ENCODE measurements at regions not wholly inside any gene's neighbourhood (a gene's known extent, or its start where the extent isn't known, plus 50 kb on each side); places are given as distances from the start of the nearest gene placed in this dataset.

DNA sequence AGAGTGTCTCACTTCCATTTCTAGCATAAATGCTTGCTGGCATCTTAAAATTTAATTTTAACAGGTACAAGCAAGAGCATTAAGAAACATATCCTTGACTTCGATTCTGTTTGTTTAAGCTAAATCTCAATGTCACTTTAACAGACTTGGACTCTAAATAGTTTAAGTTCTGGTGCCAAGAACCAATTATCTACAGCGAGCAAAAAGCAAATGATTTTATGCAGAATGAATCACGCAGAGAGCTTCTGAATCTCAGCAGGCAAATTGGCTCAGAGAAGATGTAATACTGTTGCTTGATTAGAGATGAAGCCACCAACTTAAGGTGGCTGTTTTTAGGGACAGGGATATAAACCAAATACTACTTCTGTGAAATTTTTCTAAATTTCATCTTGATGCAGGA, 117.0 kb upstream of the PLD5 start:
- H3K27ac ChIP-seq (ENCODE audit: low read depth, low read length): no peak overlapping the region
- H3K4me1 ChIP-seq (ENCODE audit: control insufficient read depth, insufficient read depth, low read length): no peaks in the 10 kb centered on the region
- H3K36me3 ChIP-seq (ENCODE audit: control insufficient read depth, insufficient read depth, low read length): no peaks in the 10 kb centered on the region
- WGBS (ENCODE audit: insufficient coverage): 55% methylated on average over 3 of the region's 3 CpGs
- no peaks in the 10 kb centered on the region for H3K9me3 ChIP-seq (ENCODE audit: control insufficient read depth, insufficient read depth, low read length)
- no peaks in the 10 kb centered on the region for H3K27me3 ChIP-seq (ENCODE audit: control insufficient read depth, insufficient read depth, low read length)
- DNase-seq (ENCODE audit: low read depth in 4 of 6, low spot score in 6 of 6): peak in 2 of 6 donors; percentile 56 to 62
- no peak overlapping the region for H3K4me3 ChIP-seq (ENCODE audit: low read depth, low read length)

DNA sequence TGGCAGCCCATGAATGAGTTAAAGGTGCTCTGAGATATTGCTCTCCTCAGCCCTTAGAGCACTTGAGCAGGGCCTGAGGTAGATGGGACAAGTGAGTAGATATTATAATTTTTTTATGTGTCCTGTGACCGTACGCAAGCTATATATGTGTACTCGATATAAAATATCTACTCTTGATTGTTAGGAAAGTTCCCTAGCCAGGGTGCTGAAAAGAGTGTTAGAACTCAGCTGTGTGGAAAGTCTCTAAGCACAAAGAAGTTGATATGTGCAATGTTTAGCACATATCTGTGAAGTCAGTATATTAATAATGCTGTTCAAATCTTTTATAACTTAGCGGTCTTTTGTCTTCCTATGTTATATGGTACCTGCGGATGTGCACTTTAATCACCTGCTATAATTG, 114.6 kb upstream of the PLD5 start:
- Histone ChIP-seq H3K4me1 (ENCODE audit: control insufficient read depth, insufficient read depth, low read length) (no peaks in the 10 kb centered on the region), H3K27me3 (ENCODE audit: control insufficient read depth, insufficient read depth, low read length) (no peaks in the 10 kb centered on the region), H3K4me3 (ENCODE audit: low read depth, low read length) (no peak overlapping the region), H3K36me3 (ENCODE audit: control insufficient read depth, insufficient read depth, low read length) (no peaks in the 10 kb centered on the region), H3K9me3 (ENCODE audit: control insufficient read depth, insufficient read depth, low read length) (no peaks in the 10 kb centered on the region), H3K27ac (ENCODE audit: low read depth, low read length) (no peak overlapping the region)
- no peak for DNase-seq (ENCODE audit: low read depth in 4 of 6, low spot score in 6 of 6)
- WGBS (ENCODE audit: insufficient coverage): 100% methylated on average over 3 of the region's 5 CpGs

DNA sequence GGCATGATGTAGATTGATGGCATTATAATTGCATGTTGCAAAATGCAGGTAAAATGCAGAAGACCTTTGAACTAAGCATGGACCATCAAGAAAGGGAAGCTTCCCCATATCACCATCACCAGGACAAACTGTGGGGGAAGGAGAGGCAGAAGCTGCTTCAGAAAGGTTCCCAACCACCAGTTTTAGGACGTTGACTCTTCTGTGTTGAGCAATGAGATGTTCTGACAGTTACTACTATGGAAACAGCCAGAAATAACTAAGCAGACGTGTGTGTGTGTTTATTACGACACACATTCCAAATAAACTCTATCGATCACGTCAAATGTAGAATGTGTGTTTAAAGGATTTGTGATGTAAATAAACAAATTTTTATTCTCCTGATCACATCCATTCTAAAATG, 110.2 kb upstream of the PLD5 start:
- WGBS (ENCODE audit: insufficient coverage): no CpG with 5 or more reads among the region's 5 CpGs
- DNase-seq (ENCODE audit: low read depth in 4 of 6, low spot score in 6 of 6): no peak
- Histone ChIP-seq H3K4me3 (ENCODE audit: low read depth, low read length) (no peak overlapping the region), H3K36me3 (ENCODE audit: control insufficient read depth, insufficient read depth, low read length) (no peaks in the 10 kb centered on the region), H3K27me3 (ENCODE audit: control insufficient read depth, insufficient read depth, low read length) (no peaks in the 10 kb centered on the region), H3K4me1 (ENCODE audit: control insufficient read depth, insufficient read depth, low read length) (no peaks in the 10 kb centered on the region), H3K27ac (ENCODE audit: low read depth, low read length) (no peak overlapping the region), H3K9me3 (ENCODE audit: control insufficient read depth, insufficient read depth, low read length) (no peaks in the 10 kb centered on the region)

DNA sequence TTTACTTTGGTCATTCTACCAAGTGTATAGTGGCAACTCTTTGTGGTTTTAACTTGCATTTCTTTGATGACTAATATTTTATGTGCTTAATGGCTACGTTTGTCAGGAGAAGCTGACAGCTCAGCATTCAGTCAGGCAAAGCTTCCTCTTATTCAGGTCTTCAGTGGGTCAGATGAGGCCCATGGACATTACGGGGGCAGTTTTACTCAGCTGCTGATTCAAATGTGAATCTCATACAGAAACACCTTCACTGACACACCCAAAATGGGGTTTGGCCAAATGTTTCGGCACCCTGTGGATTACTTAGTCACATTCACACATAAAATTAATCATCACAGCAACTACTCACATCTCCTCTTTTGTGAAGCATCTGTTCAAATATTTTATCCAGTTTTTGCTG, 104.9 kb upstream of the PLD5 start:
- H3K27ac ChIP-seq (ENCODE audit: low read depth, low read length): no peak overlapping the region
- no peak for DNase-seq (ENCODE audit: low read depth in 4 of 6, low spot score in 6 of 6)
- no peaks in the 10 kb centered on the region for H3K4me1 ChIP-seq (ENCODE audit: control insufficient read depth, insufficient read depth, low read length)
- no peaks in the 10 kb centered on the region for H3K36me3 ChIP-seq (ENCODE audit: control insufficient read depth, insufficient read depth, low read length)
- no peak overlapping the region for H3K4me3 ChIP-seq (ENCODE audit: low read depth, low read length)
- H3K27me3 ChIP-seq (ENCODE audit: control insufficient read depth, insufficient read depth, low read length): no peaks in the 10 kb centered on the region
- H3K9me3 ChIP-seq (ENCODE audit: control insufficient read depth, insufficient read depth, low read length): no peaks in the 10 kb centered on the region
- WGBS (ENCODE audit: insufficient coverage): 80% methylated on average over 3 of the region's 3 CpGs

DNA sequence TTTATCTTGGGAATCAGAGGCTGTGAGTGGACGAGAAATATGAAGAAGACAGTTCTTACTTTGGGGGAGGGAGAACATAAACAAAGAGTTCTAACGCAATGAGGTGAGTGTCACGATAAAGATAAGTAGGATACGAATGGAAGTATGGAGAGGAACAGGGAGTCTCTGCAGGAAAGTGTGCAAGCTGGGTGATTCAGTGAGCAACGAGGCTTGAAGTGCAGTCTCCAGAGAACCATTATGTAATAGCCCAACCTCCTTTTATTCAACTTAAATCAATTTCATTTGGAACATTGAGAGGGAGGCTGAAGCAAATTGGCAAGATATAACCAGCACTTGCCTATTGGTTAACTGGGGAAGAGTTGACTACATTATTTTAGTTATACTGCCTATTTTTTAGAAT, 99.3 kb upstream of the PLD5 start:
- no peak overlapping the region for H3K4me3 ChIP-seq (ENCODE audit: low read depth, low read length)
- WGBS (ENCODE audit: insufficient coverage): 89% methylated on average over 3 of the region's 5 CpGs
- H3K4me1 ChIP-seq (ENCODE audit: control insufficient read depth, insufficient read depth, low read length): no peaks in the 10 kb centered on the region
- DNase-seq (ENCODE audit: low read depth in 4 of 6, low spot score in 6 of 6): peak in 1 of 6 donors; percentile 72
- H3K27ac ChIP-seq (ENCODE audit: low read depth, low read length): no peak overlapping the region
- H3K27me3 ChIP-seq (ENCODE audit: control insufficient read depth, insufficient read depth, low read length): no peaks in the 10 kb centered on the region
- H3K9me3 ChIP-seq (ENCODE audit: control insufficient read depth, insufficient read depth, low read length): no peaks in the 10 kb centered on the region
- no peaks in the 10 kb centered on the region for H3K36me3 ChIP-seq (ENCODE audit: control insufficient read depth, insufficient read depth, low read length)

DNA sequence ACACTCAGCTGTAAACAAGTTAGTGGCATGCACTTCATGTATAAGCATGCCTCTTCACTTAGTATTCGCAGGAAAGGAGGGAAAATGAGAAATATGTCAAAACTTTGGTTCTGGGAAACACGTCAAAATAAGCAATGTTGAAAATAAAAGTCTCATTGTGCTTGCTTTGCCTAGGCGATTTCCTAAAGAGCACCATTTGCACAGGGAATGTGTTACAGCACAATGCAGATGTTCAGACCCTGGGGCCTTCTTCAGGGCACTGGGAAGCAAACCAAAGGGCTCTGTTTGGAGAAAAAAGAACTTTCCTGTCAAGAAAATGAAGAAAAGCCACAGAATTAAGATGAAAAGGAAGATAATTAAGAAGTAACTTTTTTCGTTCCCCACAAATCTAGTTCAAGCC, 98.6 kb upstream of the PLD5 start:
- no peak overlapping the region for H3K4me3 ChIP-seq (ENCODE audit: low read depth, low read length)
- H3K9me3 ChIP-seq (ENCODE audit: control insufficient read depth, insufficient read depth, low read length): no peaks in the 10 kb centered on the region
- no peaks in the 10 kb centered on the region for H3K27me3 ChIP-seq (ENCODE audit: control insufficient read depth, insufficient read depth, low read length)
- no peak overlapping the region for H3K27ac ChIP-seq (ENCODE audit: low read depth, low read length)
- H3K4me1 ChIP-seq (ENCODE audit: control insufficient read depth, insufficient read depth, low read length): no peaks in the 10 kb centered on the region
- no peaks in the 10 kb centered on the region for H3K36me3 ChIP-seq (ENCODE audit: control insufficient read depth, insufficient read depth, low read length)
- DNase-seq (ENCODE audit: low read depth in 4 of 6, low spot score in 6 of 6): peak in 2 of 6 donors; percentile 31 to 47
- WGBS (ENCODE audit: insufficient coverage): 24% methylated on average over 3 of the region's 4 CpGs

DNA sequence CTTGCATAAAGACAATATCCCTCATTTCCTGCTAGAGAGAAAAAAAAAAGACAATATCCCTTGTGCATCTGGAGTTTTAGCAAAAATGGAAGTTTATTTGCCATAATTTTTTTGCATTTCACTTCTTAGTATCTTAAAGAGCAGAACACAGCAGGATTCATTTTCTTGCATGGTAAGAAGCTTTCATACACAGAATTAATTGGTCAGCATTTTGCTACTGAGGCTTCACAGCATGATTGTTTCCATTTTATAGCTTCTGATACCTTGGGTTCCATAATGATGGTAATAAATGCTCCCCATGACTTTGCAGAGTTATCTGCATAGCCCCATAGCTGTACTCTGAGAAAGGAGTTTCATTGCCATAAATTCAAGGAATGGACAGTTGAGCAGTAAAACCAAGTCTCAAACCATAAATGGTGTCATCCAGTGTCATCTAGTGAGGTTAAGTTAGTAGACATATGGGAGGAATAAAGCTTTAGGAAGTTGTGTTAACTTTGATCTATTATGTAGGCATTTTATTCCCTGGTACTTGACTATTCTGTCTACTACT, 88.8 kb upstream of the PLD5 start:
- Histone ChIP-seq H3K4me1 (ENCODE audit: control insufficient read depth, insufficient read depth, low read length) (no peaks in the 10 kb centered on the region), H3K27me3 (ENCODE audit: control insufficient read depth, insufficient read depth, low read length) (no peaks in the 10 kb centered on the region), H3K9me3 (ENCODE audit: control insufficient read depth, insufficient read depth, low read length) (no peaks in the 10 kb centered on the region), H3K27ac (ENCODE audit: low read depth, low read length) (no peak overlapping the region), H3K4me3 (ENCODE audit: low read depth, low read length) (no peak overlapping the region), H3K36me3 (ENCODE audit: control insufficient read depth, insufficient read depth, low read length) (no peaks in the 10 kb centered on the region)
- DNase-seq (ENCODE audit: low read depth in 4 of 6, low spot score in 6 of 6): peak in 3 of 6 donors; percentile 10 to 93 (median 43)

DNA sequence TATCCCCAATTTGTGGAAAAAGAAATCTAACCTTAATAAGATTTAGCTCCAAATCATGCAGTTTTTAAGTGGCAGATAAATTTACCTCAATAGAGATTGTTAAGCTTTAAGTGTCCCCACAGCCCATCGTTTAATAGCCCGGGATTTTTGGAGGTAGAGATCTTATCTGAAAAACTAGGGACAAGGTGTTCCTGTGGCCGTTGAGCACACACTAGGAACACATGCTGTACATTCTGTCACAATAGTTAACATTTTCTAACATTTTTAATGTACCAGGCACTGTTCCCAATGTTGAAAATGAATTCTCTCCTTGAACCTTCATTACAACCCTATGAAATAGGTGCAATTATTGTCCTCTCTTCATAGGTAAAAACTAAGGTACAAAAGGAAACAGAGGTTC, 85.7 kb upstream of the PLD5 start:
- no peaks in the 10 kb centered on the region for H3K4me1 ChIP-seq (ENCODE audit: control insufficient read depth, insufficient read depth, low read length)
- no peaks in the 10 kb centered on the region for H3K9me3 ChIP-seq (ENCODE audit: control insufficient read depth, insufficient read depth, low read length)
- H3K27me3 ChIP-seq (ENCODE audit: control insufficient read depth, insufficient read depth, low read length): no peaks in the 10 kb centered on the region
- no peak overlapping the region for H3K27ac ChIP-seq (ENCODE audit: low read depth, low read length)
- H3K36me3 ChIP-seq (ENCODE audit: control insufficient read depth, insufficient read depth, low read length): no peaks in the 10 kb centered on the region
- whole genome bisulfite sequencing (ENCODE audit: insufficient coverage): no CpG with 5 or more reads among the region's 3 CpGs
- no peak overlapping the region for H3K4me3 ChIP-seq (ENCODE audit: low read depth, low read length)
- DNase-seq (ENCODE audit: low read depth in 4 of 6, low spot score in 6 of 6): no peak

DNA sequence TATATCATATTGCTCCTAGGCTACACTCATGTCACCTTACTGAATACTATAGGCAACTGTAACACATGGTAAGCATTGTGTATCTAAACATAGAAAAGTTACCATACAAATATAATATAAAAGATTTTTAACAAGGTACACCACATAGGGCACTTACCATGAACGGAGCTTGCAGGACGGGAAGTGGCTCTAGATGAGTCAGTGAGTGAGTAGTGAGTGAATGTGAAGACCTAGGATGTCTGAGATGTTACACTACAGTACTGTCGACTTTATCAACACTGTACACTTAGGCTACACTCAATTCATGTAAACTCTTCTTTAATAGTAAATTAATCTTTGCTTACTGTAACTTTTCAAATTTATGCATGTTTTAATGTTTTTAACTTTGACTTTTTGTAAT, 81.0 kb upstream of the PLD5 start:
- H3K9me3 ChIP-seq (ENCODE audit: control insufficient read depth, insufficient read depth, low read length): no peaks in the 10 kb centered on the region
- no peak for DNase-seq (ENCODE audit: low read depth in 4 of 6, low spot score in 6 of 6)
- H3K36me3 ChIP-seq (ENCODE audit: control insufficient read depth, insufficient read depth, low read length): no peaks in the 10 kb centered on the region
- H3K27ac ChIP-seq (ENCODE audit: low read depth, low read length): no peak overlapping the region
- no peaks in the 10 kb centered on the region for H3K4me1 ChIP-seq (ENCODE audit: control insufficient read depth, insufficient read depth, low read length)
- no CpG with 5 or more reads among the region's 3 CpGs for WGBS (ENCODE audit: insufficient coverage)
- no peaks in the 10 kb centered on the region for H3K27me3 ChIP-seq (ENCODE audit: control insufficient read depth, insufficient read depth, low read length)
- no peak overlapping the region for H3K4me3 ChIP-seq (ENCODE audit: low read depth, low read length)

DNA sequence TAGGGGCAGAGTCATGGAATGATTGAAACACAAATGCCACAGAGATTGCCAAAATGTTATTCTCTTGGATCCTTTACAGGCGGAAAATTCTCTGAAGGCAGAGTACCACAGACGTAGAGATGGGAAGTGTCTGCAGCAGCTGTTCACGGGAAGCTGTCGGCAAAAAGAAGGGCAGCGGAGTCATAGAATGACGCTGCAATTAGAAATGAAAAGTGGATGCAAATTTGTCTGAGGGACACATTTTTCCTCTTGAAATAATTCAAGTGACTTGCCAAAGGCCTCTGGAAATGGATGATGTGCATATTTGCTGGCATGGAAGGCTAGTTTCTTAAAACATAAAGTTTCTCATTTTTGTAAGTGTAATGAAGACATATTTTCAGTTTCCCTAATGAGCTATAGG, 77.5 kb upstream of the PLD5 start:
- WGBS (ENCODE audit: insufficient coverage): 59% methylated on average over 5 of the region's 6 CpGs
- Histone ChIP-seq H3K27ac (ENCODE audit: low read depth, low read length) (no peak overlapping the region), H3K4me1 (ENCODE audit: control insufficient read depth, insufficient read depth, low read length) (no peaks in the 10 kb centered on the region), H3K4me3 (ENCODE audit: low read depth, low read length) (no peak overlapping the region), H3K36me3 (ENCODE audit: control insufficient read depth, insufficient read depth, low read length) (no peaks in the 10 kb centered on the region), H3K27me3 (ENCODE audit: control insufficient read depth, insufficient read depth, low read length) (no peaks in the 10 kb centered on the region), H3K9me3 (ENCODE audit: control insufficient read depth, insufficient read depth, low read length) (no peaks in the 10 kb centered on the region)
- peak in 2 of 6 donors; percentile 43 to 55 for DNase-seq (ENCODE audit: low read depth in 4 of 6, low spot score in 6 of 6)

Measured in spinal cord (tissue), 9 donors.